ENCODE measurements at regions not wholly inside any gene's neighbourhood (a gene's known extent, or its start where the extent isn't known, plus 50 kb on each side); places are given as distances from the start of the nearest gene placed in this dataset.

- DNase-seq (ENCODE audit: low read depth, low spot score): no peak
These were observed 185.4 kb downstream of the RAB11FIP2 start for GRCh38 chr10:117861329-117861728.

GRCh38 chr10:117863771-117864170 lies 183.0 kb downstream of the RAB11FIP2 start:
- no peak for DNase-seq (ENCODE audit: low read depth, low spot score)

GRCh38 chr10:117865945-117866344 lies 180.8 kb downstream of the RAB11FIP2 start:
- DNase-seq (ENCODE audit: low read depth, low spot score): no peak

- no peak for DNase-seq (ENCODE audit: low read depth, low spot score)
These were observed 178.6 kb downstream of the RAB11FIP2 start for GRCh38 chr10:117868151-117868550.

- no peak for DNase-seq (ENCODE audit: low read depth, low spot score)
These were observed 170.9 kb downstream of the RAB11FIP2 start for GRCh38 chr10:117875793-117876192.

GRCh38 chr10:117876210-117876609 lies 170.5 kb downstream of the RAB11FIP2 start:
- DNase-seq (ENCODE audit: low read depth, low spot score): no peak

- no peak for DNase-seq (ENCODE audit: low read depth, low spot score)
These were observed 168.1 kb downstream of the RAB11FIP2 start for GRCh38 chr10:117878626-117879025.

GRCh38 chr10:117884093-117884492 lies 162.6 kb downstream of the RAB11FIP2 start:
- DNase-seq (ENCODE audit: low read depth, low spot score): no peak

GRCh38 chr10:117884592-117884991 lies 162.1 kb downstream of the RAB11FIP2 start:
- DNase-seq (ENCODE audit: low read depth, low spot score): no peak

GRCh38 chr10:117885206-117885829 lies 161.4 kb downstream of the RAB11FIP2 start:
- DNase-seq (ENCODE audit: low read depth, low spot score): no peak

- peak; percentile 68 for DNase-seq (ENCODE audit: low read depth, low spot score)
These were observed 160.0 kb downstream of the RAB11FIP2 start for GRCh38 chr10:117886766-117887165.

- no peak for DNase-seq (ENCODE audit: low read depth, low spot score)
These were observed 157.1 kb downstream of the RAB11FIP2 start for GRCh38 chr10:117889664-117890063.

GRCh38 chr10:117892681-117893220 lies 154.0 kb downstream of the RAB11FIP2 start:
- DNase-seq (ENCODE audit: low read depth, low spot score): no peak

GRCh38 chr10:117894339-117894738 lies 152.4 kb downstream of the RAB11FIP2 start:
- no peak for DNase-seq (ENCODE audit: low read depth, low spot score)

GRCh38 chr10:117896517-117896916 lies 150.2 kb downstream of the RAB11FIP2 start:
- no peak for DNase-seq (ENCODE audit: low read depth, low spot score)

- DNase-seq (ENCODE audit: low read depth, low spot score): peak; percentile 10
These were observed 147.5 kb downstream of the RAB11FIP2 start for GRCh38 chr10:117899181-117899683.

- no peak for DNase-seq (ENCODE audit: low read depth, low spot score)
These were observed 146.5 kb downstream of the RAB11FIP2 start for GRCh38 chr10:117900280-117900679.

- no peak for DNase-seq (ENCODE audit: low read depth, low spot score)
These were observed 142.9 kb downstream of the RAB11FIP2 start for GRCh38 chr10:117903854-117904253.

GRCh38 chr10:117905404-117905803 lies 141.3 kb downstream of the RAB11FIP2 start:
- no peak for DNase-seq (ENCODE audit: low read depth, low spot score)

- no peak for DNase-seq (ENCODE audit: low read depth, low spot score)
These were observed 135.1 kb downstream of the RAB11FIP2 start for GRCh38 chr10:117911684-117912083.

GRCh38 chr10:117914334-117914733 lies 132.4 kb downstream of the RAB11FIP2 start:
- no peak for DNase-seq (ENCODE audit: low read depth, low spot score)

- no peak for DNase-seq (ENCODE audit: low read depth, low spot score)
These were observed 125.8 kb downstream of the RAB11FIP2 start for GRCh38 chr10:117920956-117921355.

GRCh38 chr10:117921421-117921820 lies 125.3 kb downstream of the RAB11FIP2 start:
- no peak for DNase-seq (ENCODE audit: low read depth, low spot score)

Data from ELF-1 (cell line).